Endothelial cell of umbilical vein (primary cell): ENCODE measurements at regions not wholly inside any gene's neighbourhood (a gene's known extent, or its start where the extent isn't known, plus 50 kb on each side); places are given as distances from the start of the nearest gene placed in this dataset.
"Not testable (repeated sequence)": the region's sequence is repeated elsewhere in the genome, so short reads cannot be mapped to it uniquely, and the experiment has no call there.

Experiments
- BruUV-seq: library from RNA; stranded (reverse); fragments of 400-500 nt; replicated peaks from 2 replicates; lab custom pipeline; 2021; lab: Mats Ljungman, UMichigan
- CTCF ChIA-PET: fragments of 300-600, 350-600 bp; sonication (Branson Sonifier 250); formaldehyde crosslinking; loops from one replicate; lab custom pipeline; 2021; ENCODE audit warnings: antibody characterized with exemption, inconsistent platforms; lab: Charles Lee
- POLR2A ChIA-PET: fragments of 300-600, 350-600 bp; sonication (Branson Sonifier 250); formaldehyde crosslinking; loops from one replicate; lab custom pipeline; 2021; ENCODE audit warnings: antibody characterized with exemption, inconsistent platforms; lab: Charles Lee
- DNase-seq: peaks from one replicate; pipeline ENCODE4 v3.0.0-alpha.2; 2011; ENCODE audit warnings: low read depth, low spot score
- FAIRE-seq: peaks from 2 replicates; lab custom pipeline; 2011; peaks lifted over from hg19 to GRCh38; lab: Jason Lieb, UNC
- H2AFZ ChIP-seq: 2 replicates; pipeline ENCODE4 v1.6.0; 2012; ENCODE audit warnings: low read depth, low read length, control low read depth, inconsistent platforms
- H3K27ac ChIP-seq: 2 replicates; pipeline ENCODE4 v1.5.1; 2011; ENCODE audit warnings: low read depth, mild to moderate bottlenecking, control low read depth, low read length, moderate library complexity; ENCODE audit not compliant: insufficient read depth
- H3K27me3 ChIP-seq, 2 experiments: 2 replicates each; pipeline versions ENCODE4 v1.6.0 to v1.6.1; 2011; ENCODE audit warnings: low read length in 2 of 2, mixed read lengths in 1 of 2; ENCODE audit not compliant: control insufficient read depth in 2 of 2, insufficient read depth in 2 of 2
- H3K36me3 ChIP-seq, 2 experiments: 2 replicates in 1 of 2; 3 replicates in 1 of 2; pipeline ENCODE4 v1.5.1; 2011; ENCODE audit warnings: low read length in 2 of 2, mild to moderate bottlenecking in 1 of 2, moderate library complexity in 1 of 2; ENCODE audit not compliant: control insufficient read depth in 2 of 2, insufficient read depth in 2 of 2; ENCODE audit errors: extremely low read depth in 1 of 2
- H3K4me1 ChIP-seq: 3 replicates; pipeline ENCODE4 v1.5.1; 2011; ENCODE audit warnings: mild to moderate bottlenecking, low read length; ENCODE audit not compliant: control insufficient read depth, insufficient read depth; ENCODE audit errors: extremely low read depth
- H3K4me2 ChIP-seq: 2 replicates; pipeline ENCODE4 v1.6.1; 2011; ENCODE audit warnings: low read length, control low read depth, mixed read lengths; ENCODE audit not compliant: insufficient read depth
- H3K4me3 ChIP-seq, 3 experiments: fragments of 200-600 bp in 1 of 3; sonication (generic), shearing (Covaris generic) in 1 of 3; replicated peaks in 1 of 3; 2 replicates each; pipeline ENCODE4 v1.5.1; 2011 to 2016; ENCODE audit warnings: control low read depth in 3 of 3, low read length in 3 of 3, mild to moderate bottlenecking in 2 of 3, inconsistent platforms in 1 of 3, low read depth in 1 of 3, moderate library complexity in 1 of 3; ENCODE audit not compliant: insufficient read depth in 1 of 3
- H3K79me2 ChIP-seq: 2 replicates; pipeline ENCODE4 v1.6.0; 2012; ENCODE audit warnings: low read length, inconsistent platforms; ENCODE audit not compliant: control insufficient read depth, insufficient read depth
- H3K9ac ChIP-seq: replicated peaks from 2 replicates; pipeline ENCODE3; 2011; ENCODE audit warnings: low read length, control low read depth; ENCODE audit not compliant: insufficient read depth; ENCODE audit errors: extremely low read depth
- H3K9me1 ChIP-seq: replicated peaks from 3 replicates; pipeline ENCODE4 v1.6.0; 2011; ENCODE audit warnings: mild to moderate bottlenecking, low read length; ENCODE audit not compliant: control insufficient read depth, insufficient read depth; ENCODE audit errors: extremely low read depth
- H3K9me3 ChIP-seq: replicated peaks from 2 replicates; pipeline ENCODE4 v1.5.1; 2012; ENCODE audit warnings: low read length, inconsistent platforms; ENCODE audit not compliant: control insufficient read depth, insufficient read depth
- H4K20me1 ChIP-seq: replicated peaks from 2 replicates; pipeline ENCODE3; 2011; ENCODE audit warnings: mild to moderate bottlenecking, low read length; ENCODE audit not compliant: control insufficient read depth, insufficient read depth; ENCODE audit errors: extremely low read depth
- CTCF ChIP-seq, 2 donors: IDR thresholded peaks; 1 replicate in 1 of 2; 2 replicates in 1 of 2; pipeline ENCODE4 v1.5.1; 2011; ENCODE audit warnings: low read length in 2 of 2, mild to moderate bottlenecking in 2 of 2, moderate library complexity in 2 of 2, control low read depth in 1 of 2, inconsistent platforms in 1 of 2, low read depth in 1 of 2; ENCODE audit not compliant: insufficient read depth in 1 of 2; ENCODE audit errors: extremely low read depth in 1 of 2
- EZH2 ChIP-seq: IDR thresholded peaks from 2 replicates; pipeline ENCODE4 v1.6.1; 2012; ENCODE audit warnings: borderline replicate concordance, low read depth, mild to moderate bottlenecking, moderate library complexity, low read length, inconsistent platforms; ENCODE audit not compliant: severe bottlenecking
- FOS ChIP-seq: IDR thresholded peaks from 2 replicates; pipeline ENCODE4 v1.6.1; 2011; ENCODE audit warnings: mild to moderate bottlenecking, low read length, moderate library complexity, borderline replicate concordance; ENCODE audit not compliant: insufficient read depth
- GATA2 ChIP-seq: IDR thresholded peaks from 2 replicates; pipeline ENCODE4 v1.7.0; 2011; ENCODE audit warnings: low read depth, mild to moderate bottlenecking, moderate library complexity, mixed read lengths, low read length; ENCODE audit not compliant: insufficient read length, insufficient read depth
- JUN ChIP-seq: IDR thresholded peaks from 2 replicates; pipeline ENCODE4 v1.6.1; 2011; ENCODE audit warnings: borderline replicate concordance, low read depth; ENCODE audit not compliant: insufficient read length, insufficient read depth
- MAX ChIP-seq: IDR thresholded peaks from 2 replicates; pipeline ENCODE4 v1.6.1; 2011; ENCODE audit not compliant: insufficient read depth, insufficient read length
- MYC ChIP-seq: IDR thresholded peaks from one replicate; pipeline ENCODE4 v1.6.1; 2011; ENCODE audit warnings: mild to moderate bottlenecking, low read depth, low read length
- POLR2A ChIP-seq: IDR thresholded peaks from 2 replicates; pipeline ENCODE4 v1.6.1; 2012; ENCODE audit warnings: low read depth, mild to moderate bottlenecking, control low read depth, low read length
- POLR2AphosphoS5 ChIP-seq: IDR thresholded peaks from 2 replicates; pipeline ENCODE4 v1.6.1; 2012; ENCODE audit warnings: low read depth, mild to moderate bottlenecking, control low read depth, low read length, moderate library complexity; ENCODE audit not compliant: insufficient read depth
- dilution Hi-C: fragments of 300-500 bp; cut with MboI; formaldehyde crosslinking; loops from one replicate; pipeline ENCODE4 v1.15.0; 2019; ENCODE audit warnings: low sequenced_read_pairs; ENCODE audit not compliant: extremely low pct_ligation_motif_present
- intact Hi-C: fragments of 100-400 bp; cut with micrococcal nuclease; formaldehyde crosslinking; loops from one replicate; pipeline ENCODE4 v1.10.0; 2022

- BruUV-seq = not testable (repeated sequence)
Observed at GRCh38 chr6:99702287-99702686, 95.7 kb downstream of the PRDM13 start.

GRCh38 chr6:99709062-99709461 lies 102.4 kb downstream of the PRDM13 start:
- H3K4me2 ChIP-seq = no peak overlapping the region
- H3K9ac ChIP-seq = no peak overlapping the region
- H3K9me1 ChIP-seq = no peaks in the 10 kb centered on the region
- CTCF ChIA-PET = interaction anchor here (0.8 to 1.6 kb wide), 4 partner anchors 15 to 63 kb away, joined by 3 to 4 read pairs (median 4); no protein-coding TSS in a partner anchor
- intact Hi-C loops (no loop called here), dilution Hi-C loops (no loop called here)
- no peaks in the 10 kb centered on the region for H3K36me3 ChIP-seq
- POLR2A ChIA-PET = no interaction called here
- H2AFZ ChIP-seq = no peak overlapping the region
- DNase-seq (no peak), FAIRE-seq (no peak)
- BruUV-seq = no TSS peak
- TF ChIP-seq EZH2 = no peak
- TF ChIP-seq POLR2AphosphoS5 = no peak
- no peak for TF ChIP-seq POLR2A
- TF ChIP-seq GATA2 = no peak
- no peak for TF ChIP-seq MAX
- no peak for TF ChIP-seq JUN
- TF ChIP-seq CTCF (IDR thresholded peaks at IDR 0.05; ENCODE audit: extremely low read depth in 1 of 2, insufficient read depth in 1 of 2, low read depth in 1 of 2, low read length in 2 of 2) = no peak
- no peak for TF ChIP-seq MYC
- no peak for TF ChIP-seq FOS
- no peaks in the 10 kb centered on the region for H3K27me3 ChIP-seq
- H4K20me1 ChIP-seq = no peaks in the 10 kb centered on the region
- H3K4me1 ChIP-seq = no peaks in the 10 kb centered on the region
- H3K9me3 ChIP-seq = no peaks in the 10 kb centered on the region
- no peaks in the 10 kb centered on the region for H3K79me2 ChIP-seq
- no peak overlapping the region for H3K4me3 ChIP-seq
- no peak overlapping the region for H3K27ac ChIP-seq

More at GRCh38 chr6:99702287-99702686, 95.7 kb downstream of the PRDM13 start:
- FAIRE-seq, H3K4me1 ChIP-seq, H3K9me1 ChIP-seq, intact Hi-C loops, H3K27me3 ChIP-seq, H4K20me1 ChIP-seq, H3K9ac ChIP-seq, POLR2A ChIA-PET, H3K9me3 ChIP-seq, dilution Hi-C loops, H3K79me2 ChIP-seq, H3K4me2 ChIP-seq, H3K27ac ChIP-seq, CTCF ChIA-PET, H3K4me3 ChIP-seq, H2AFZ ChIP-seq, DNase-seq, H3K36me3 ChIP-seq: not testable (repeated sequence)
